ENCODE measurements at regions not wholly inside any gene's neighbourhood (a gene's known extent, or its start where the extent isn't known, plus 50 kb on each side); places are given as distances from the start of the nearest gene placed in this dataset.

DNA sequence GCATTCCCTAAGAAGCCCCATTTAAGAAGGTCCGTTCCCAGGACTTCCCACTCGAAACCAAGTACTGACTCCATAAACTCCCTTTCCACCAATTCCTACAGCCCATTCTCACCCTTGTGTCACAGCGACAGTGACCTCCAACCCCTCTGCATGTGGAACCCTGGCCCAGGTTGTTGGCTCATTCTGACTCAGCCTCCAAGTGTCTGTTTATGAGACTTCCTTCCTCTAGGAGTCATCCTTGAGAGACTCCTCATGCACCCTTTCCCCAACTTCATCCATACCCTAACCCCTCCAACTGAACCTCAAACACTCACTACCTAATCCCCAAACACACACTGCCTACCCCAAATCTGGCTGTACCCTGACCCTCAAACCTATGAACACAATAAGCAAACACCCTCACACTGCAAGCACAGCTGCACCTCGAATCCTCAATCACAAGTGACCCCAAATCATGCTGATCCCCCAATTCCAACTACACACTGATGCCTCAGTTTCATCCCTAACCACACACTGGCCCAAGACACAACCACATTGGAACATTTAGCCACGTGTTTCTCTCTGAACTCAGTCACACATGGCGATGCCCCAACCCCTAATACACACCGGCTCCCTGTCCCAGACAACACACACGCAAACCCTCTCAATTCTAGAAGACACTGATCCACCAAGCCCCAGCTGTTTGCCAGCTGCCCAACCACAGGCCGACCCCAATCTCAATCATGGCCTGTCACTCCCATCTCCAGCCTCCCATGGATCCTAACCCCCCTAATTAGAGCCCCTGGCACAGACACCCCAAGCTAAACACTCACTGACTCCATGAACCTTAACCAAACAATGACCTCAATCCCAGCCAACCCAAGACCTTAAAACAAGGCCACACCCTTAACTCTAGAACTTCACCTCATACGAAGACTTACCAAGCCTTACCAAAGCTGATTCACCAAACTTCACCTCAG, 219.6 kb downstream of the CYP26B1 start:
- TF ChIP-seq, protein P1, sequence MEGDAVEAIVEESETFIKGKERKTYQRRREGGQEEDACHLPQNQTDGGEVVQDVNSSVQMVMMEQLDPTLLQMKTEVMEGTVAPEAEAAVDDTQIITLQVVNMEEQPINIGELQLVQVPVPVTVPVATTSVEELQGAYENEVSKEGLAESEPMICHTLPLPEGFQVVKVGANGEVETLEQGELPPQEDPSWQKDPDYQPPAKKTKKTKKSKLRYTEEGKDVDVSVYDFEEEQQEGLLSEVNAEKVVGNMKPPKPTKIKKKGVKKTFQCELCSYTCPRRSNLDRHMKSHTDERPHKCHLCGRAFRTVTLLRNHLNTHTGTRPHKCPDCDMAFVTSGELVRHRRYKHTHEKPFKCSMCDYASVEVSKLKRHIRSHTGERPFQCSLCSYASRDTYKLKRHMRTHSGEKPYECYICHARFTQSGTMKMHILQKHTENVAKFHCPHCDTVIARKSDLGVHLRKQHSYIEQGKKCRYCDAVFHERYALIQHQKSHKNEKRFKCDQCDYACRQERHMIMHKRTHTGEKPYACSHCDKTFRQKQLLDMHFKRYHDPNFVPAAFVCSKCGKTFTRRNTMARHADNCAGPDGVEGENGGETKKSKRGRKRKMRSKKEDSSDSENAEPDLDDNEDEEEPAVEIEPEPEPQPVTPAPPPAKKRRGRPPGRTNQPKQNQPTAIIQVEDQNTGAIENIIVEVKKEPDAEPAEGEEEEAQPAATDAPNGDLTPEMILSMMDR (IDR thresholded peaks at IDR 0.05): no peak
- TF ChIP-seq EP300 (IDR thresholded peaks at IDR 0.05): no peak

Data from stomach (tissue), 4 donors.